ENCODE measurements at regions not wholly inside any gene's neighbourhood (a gene's known extent, or its start where the extent isn't known, plus 50 kb on each side); places are given as distances from the start of the nearest gene placed in this dataset.

DNA sequence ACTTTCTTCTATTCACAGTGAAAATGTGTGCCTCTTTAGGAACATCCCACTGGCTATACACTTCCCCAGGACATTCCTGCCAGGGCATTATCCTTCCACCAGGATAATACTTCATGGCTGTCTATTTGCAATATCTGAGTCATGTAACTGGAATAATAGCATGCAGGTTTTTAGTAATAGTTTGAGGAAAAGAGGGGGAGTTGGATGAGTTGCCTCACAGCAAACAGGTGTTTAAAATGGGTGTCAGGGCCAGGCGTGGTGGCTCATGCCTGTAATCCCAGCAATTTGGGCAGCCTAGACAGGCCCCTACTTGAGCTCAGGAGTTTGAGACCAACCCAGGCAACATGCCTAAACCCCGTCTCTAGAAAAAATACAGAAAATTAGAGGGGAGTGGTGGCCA, 585.9 kb downstream of the DIPK2A start:
- CTCF ChIA-PET, result no interaction called here
- H3K4me3 ChIP-seq (ENCODE audit: low read depth, low read length), result no peak overlapping the region
- TF ChIP-seq, protein P1, sequence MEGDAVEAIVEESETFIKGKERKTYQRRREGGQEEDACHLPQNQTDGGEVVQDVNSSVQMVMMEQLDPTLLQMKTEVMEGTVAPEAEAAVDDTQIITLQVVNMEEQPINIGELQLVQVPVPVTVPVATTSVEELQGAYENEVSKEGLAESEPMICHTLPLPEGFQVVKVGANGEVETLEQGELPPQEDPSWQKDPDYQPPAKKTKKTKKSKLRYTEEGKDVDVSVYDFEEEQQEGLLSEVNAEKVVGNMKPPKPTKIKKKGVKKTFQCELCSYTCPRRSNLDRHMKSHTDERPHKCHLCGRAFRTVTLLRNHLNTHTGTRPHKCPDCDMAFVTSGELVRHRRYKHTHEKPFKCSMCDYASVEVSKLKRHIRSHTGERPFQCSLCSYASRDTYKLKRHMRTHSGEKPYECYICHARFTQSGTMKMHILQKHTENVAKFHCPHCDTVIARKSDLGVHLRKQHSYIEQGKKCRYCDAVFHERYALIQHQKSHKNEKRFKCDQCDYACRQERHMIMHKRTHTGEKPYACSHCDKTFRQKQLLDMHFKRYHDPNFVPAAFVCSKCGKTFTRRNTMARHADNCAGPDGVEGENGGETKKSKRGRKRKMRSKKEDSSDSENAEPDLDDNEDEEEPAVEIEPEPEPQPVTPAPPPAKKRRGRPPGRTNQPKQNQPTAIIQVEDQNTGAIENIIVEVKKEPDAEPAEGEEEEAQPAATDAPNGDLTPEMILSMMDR (IDR thresholded peaks at IDR 0.05; ENCODE audit: insufficient read depth, low read length, missing control alignments), result no peak
- no peak for DNase-seq (ENCODE audit: low read depth, low spot score)
- POLR2A ChIA-PET, result no interaction called here

DNA sequence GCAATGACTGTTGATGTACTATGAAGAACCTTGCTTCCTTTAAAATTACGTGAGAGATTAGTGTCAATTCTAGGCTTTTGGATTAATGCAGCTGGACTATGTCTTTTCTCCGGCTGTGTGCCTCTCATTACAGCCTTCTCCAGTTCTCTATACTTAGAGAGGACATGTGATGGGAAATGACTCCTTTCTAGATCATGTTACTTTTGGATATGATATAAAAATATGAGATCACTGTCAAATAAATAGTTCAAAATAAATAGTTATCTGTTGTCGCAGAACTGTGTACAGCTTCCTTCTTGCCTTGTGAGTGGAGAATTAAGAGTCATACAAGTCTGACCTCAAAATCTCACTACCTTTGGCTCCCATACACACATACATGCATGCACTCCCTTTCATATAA, 592.4 kb downstream of the DIPK2A start:
- ChIA-PET CTCF (no interaction called here), POLR2A (no interaction called here)

DNA sequence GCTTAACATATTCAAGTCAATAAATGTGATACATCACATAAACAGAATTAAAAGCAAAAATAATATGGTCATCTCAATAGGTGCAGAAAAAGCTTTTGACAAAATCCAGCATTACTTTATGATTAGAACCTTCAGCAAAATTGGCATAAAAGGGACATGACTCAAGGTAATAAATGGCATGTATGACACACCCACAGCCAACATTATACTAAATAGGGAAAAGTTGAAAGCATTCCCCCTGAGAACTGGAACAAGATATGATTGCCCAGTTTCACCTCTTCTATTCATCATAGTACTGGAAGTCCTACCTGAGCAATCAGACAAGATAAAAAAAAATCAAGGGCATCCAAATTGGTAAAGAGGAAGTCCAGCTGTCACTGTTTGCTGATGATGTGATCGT, 594.7 kb downstream of the DIPK2A start:
- TF ChIP-seq, protein P1 (IDR thresholded peaks at IDR 0.05; ENCODE audit: insufficient read depth, low read length, missing control alignments), result no peak
- no peak for DNase-seq (ENCODE audit: low read depth, low spot score)
- CTCF ChIA-PET, result no interaction called here
- POLR2A ChIA-PET, result no interaction called here
- no peak overlapping the region for H3K4me3 ChIP-seq (ENCODE audit: low read depth, low read length)

More for the DNA sequence above, 592.4 kb downstream of the DIPK2A start:
- H3K4me3 ChIP-seq (ENCODE audit: low read depth, low read length), result no peak overlapping the region
- TF ChIP-seq, protein P1 (IDR thresholded peaks at IDR 0.05; ENCODE audit: insufficient read depth, low read length, missing control alignments), result no peak
- DNase-seq (ENCODE audit: low read depth, low spot score), result no peak

DNA sequence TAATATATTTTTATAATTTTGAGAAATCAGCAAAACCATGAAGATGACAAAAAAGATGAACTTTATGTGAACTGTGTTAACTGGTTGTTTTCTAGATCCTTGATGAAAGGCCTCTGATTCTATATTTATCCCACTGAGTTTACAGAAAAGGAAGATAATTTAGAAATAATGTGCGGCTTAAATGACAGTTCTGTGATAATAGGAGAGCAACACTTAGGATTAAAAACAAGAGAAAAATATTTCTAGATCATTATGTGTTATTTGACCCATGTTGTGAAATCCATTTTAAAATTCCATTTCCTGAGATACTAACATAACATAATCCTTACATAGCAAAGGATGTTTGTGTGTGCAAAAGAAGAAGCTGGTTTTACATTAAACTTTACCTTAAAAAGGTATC, 598.0 kb downstream of the DIPK2A start:
- H3K4me3 ChIP-seq (ENCODE audit: low read depth, low read length), result no peak overlapping the region
- ChIA-PET CTCF (no interaction called here), POLR2A (no interaction called here)
- TF ChIP-seq, protein P1 (IDR thresholded peaks at IDR 0.05; ENCODE audit: insufficient read depth, low read length, missing control alignments), result no peak
- no peak for DNase-seq (ENCODE audit: low read depth, low spot score)

DNA sequence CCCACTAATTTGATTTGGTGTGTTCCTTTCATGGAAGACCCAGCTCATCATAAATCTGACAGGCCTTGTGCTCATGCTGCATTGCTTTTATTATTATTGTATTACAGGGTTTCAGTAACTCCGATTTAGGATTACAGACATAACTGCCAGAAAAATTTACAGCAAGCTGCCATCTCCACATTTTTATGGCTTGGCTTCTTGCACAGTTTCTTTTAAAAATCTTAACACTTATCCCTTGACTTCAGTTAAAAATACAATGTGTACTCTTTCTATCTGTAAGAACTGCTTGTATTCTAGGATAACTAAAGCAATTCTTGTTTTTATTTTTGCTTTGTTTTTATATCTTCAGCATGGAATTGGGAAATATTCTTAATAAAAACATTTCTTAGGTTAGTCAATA, 612.2 kb downstream of the DIPK2A start:
- ChIA-PET POLR2A (no interaction called here), CTCF (no interaction called here)
- TF ChIP-seq, protein P1 (IDR thresholded peaks at IDR 0.05; ENCODE audit: insufficient read depth, low read length, missing control alignments), result no peak
- H3K4me3 ChIP-seq (ENCODE audit: low read depth, low read length), result no peak overlapping the region
- no peak for DNase-seq (ENCODE audit: low read depth, low spot score)

DNA sequence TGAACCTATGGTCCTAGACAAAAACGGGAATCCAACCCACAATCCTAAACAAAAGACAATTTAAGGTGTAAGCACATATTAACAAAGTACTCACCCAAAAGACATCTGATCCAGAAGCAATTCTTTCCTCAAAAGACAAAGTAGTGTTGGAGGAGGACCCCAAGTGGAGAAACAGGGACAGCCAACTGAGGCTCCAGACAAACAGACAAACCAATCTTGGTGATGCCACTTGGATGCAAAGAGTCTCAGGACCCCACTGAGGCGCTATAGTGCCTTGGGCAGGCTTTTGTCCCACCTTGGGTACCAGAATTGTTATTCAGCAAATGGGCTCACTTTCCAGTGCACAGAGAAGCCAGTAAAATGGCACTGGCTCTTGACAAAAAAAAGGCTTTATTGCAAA, 613.8 kb downstream of the DIPK2A start:
- DNase-seq (ENCODE audit: low read depth, low spot score), result no peak
- POLR2A ChIA-PET, result no interaction called here
- H3K4me3 ChIP-seq (ENCODE audit: low read depth, low read length), result no peak overlapping the region
- CTCF ChIA-PET, result no interaction called here
- TF ChIP-seq, protein P1 (IDR thresholded peaks at IDR 0.05; ENCODE audit: insufficient read depth, low read length, missing control alignments), result no peak

All from AG04449 (cell line).